HepG2 (cell line): ENCODE measurements at regions not wholly inside any gene's neighbourhood (a gene's known extent, or its start where the extent isn't known, plus 50 kb on each side); places are given as distances from the start of the nearest gene placed in this dataset.

Experiments used
- ATAC-seq: fragments of 200-7000 bp; cut with Tn5 transposase; 3 replicates; pipeline ENCODE4 v1.9.1; 2020; ENCODE audit warnings: mild to moderate bottlenecking, moderate library complexity
- BruUV-seq: library from RNA; stranded (reverse); fragments of 400-500 nt; replicated peaks from 2 replicates; lab custom pipeline; 2021; lab: Mats Ljungman, UMichigan
- CTCF ChIA-PET: fragments of 300-600 bp; formaldehyde crosslinking; extraction: SDS; loops from one replicate; lab custom pipeline; 2021; ENCODE audit warnings: low total read pairs, inconsistent platforms, low intra/inter-chr PET ratio; lab: Yijun Ruan, JAX
- POLR2A ChIA-PET: fragments of 350-600 bp; sonication (Branson Sonifier 250); formaldehyde crosslinking; loops from one replicate; lab custom pipeline; 2020; ENCODE audit warnings: antibody characterized with exemption, inconsistent platforms; lab: Yijun Ruan, JAX
- DNase-seq: peaks from one replicate; pipeline ENCODE4 v3.0.0-alpha.2; 2015; ENCODE audit warnings: low spot score
- FAIRE-seq: peaks from 3 replicates; lab custom pipeline; 2011; peaks lifted over from hg19 to GRCh38; lab: Jason Lieb, UNC
- H2AFZ ChIP-seq: one replicate; pipeline ENCODE4 v1.6.1; 2011; ENCODE audit warnings: low read length, inconsistent platforms
- H3K27ac ChIP-seq: fragments of 300-600 bp; 3 replicates; pipeline ENCODE4 v1.8.0; 2011; ENCODE audit warnings: mixed run types, mild to moderate bottlenecking, mixed read lengths, low read length, inconsistent platforms; ENCODE audit not compliant: insufficient read depth; ENCODE audit errors: extremely low read length
- H3K27me3 ChIP-seq, 2 experiments: fragments of 200-600 bp in 1 of 2; 2 replicates in 1 of 2; 3 replicates in 1 of 2; pipeline versions ENCODE4 v1.6.0 to v1.8.0; 2011; ENCODE audit warnings: low read length in 2 of 2, mild to moderate bottlenecking in 2 of 2, moderate library complexity in 2 of 2, inconsistent platforms in 1 of 2; ENCODE audit not compliant: insufficient read depth in 2 of 2, control insufficient read depth in 1 of 2
- H3K36me3 ChIP-seq, 2 experiments: fragments of 200-600 bp in 1 of 2; replicated peaks in 1 of 2; 2 replicates in 1 of 2; 3 replicates in 1 of 2; pipeline versions ENCODE4 v1.5.1 to v1.8.0; 2011; ENCODE audit warnings: low read length in 2 of 2, inconsistent platforms in 1 of 2; ENCODE audit not compliant: insufficient read depth in 2 of 2, control insufficient read depth in 1 of 2
- H3K4me1 ChIP-seq: 2 replicates; pipeline ENCODE4 v1.5.1; 2012; ENCODE audit warnings: low read length, inconsistent platforms; ENCODE audit not compliant: insufficient read depth
- H3K4me2 ChIP-seq: 2 replicates; pipeline ENCODE4 v1.6.0; 2011; ENCODE audit warnings: low read depth, low read length, inconsistent platforms
- H3K4me3 ChIP-seq, 3 experiments: fragments of 200-600 bp in 1 of 3; sonication (generic), shearing (Covaris generic) in 1 of 3; replicated peaks in 1 of 3; 2 replicates each; pipeline ENCODE4 v1.5.1; 2011 to 2016; ENCODE audit warnings: low read length in 3 of 3, inconsistent platforms in 2 of 3, low read depth in 2 of 3, mild to moderate bottlenecking in 2 of 3, control low read depth in 1 of 3, mixed read lengths in 1 of 3; ENCODE audit not compliant: insufficient read depth in 1 of 3
- H3K79me2 ChIP-seq: one replicate; pipeline ENCODE4 v1.6.1; 2011; ENCODE audit warnings: low read length, inconsistent platforms; ENCODE audit not compliant: insufficient read depth
- H3K9ac ChIP-seq: 2 replicates; pipeline ENCODE4 v1.6.0; 2011; ENCODE audit warnings: mild to moderate bottlenecking, low read depth, low read length, inconsistent platforms; ENCODE audit not compliant: insufficient read depth
- H3K9me3 ChIP-seq: 2 replicates; pipeline ENCODE4 v1.5.1; 2012; ENCODE audit warnings: mild to moderate bottlenecking, low read length
- H4K20me1 ChIP-seq: 2 replicates; pipeline ENCODE4 v1.6.0; 2011; ENCODE audit warnings: inconsistent platforms, mild to moderate bottlenecking, low read length, moderate library complexity; ENCODE audit not compliant: insufficient read depth
- ATF7-NPFF ChIP-seq: sonication (generic); formaldehyde crosslinking; IDR thresholded peaks from 2 replicates; pipeline ENCODE4 v1.8.1; 2023; ENCODE audit warnings: mild to moderate bottlenecking, low read depth, missing genetic modification reagents, moderate library complexity
- CC2D1A ChIP-seq: sonication (generic); formaldehyde crosslinking; IDR thresholded peaks from 2 replicates; pipeline ENCODE4 v1.8.1; 2023; ENCODE audit warnings: mild to moderate bottlenecking, missing genetic modification reagents
- ETV5 ChIP-seq: IDR thresholded peaks from 2 replicates; pipeline ENCODE4 v1.6.1; 2018; ENCODE audit warnings: missing biosample characterization, missing genetic modification reagents, inconsistent platforms, borderline replicate concordance
- GPN1 ChIP-seq: sonication (generic); formaldehyde crosslinking; IDR thresholded peaks from 2 replicates; pipeline ENCODE4 v1.5.1; 2020; ENCODE audit warnings: missing genetic modification reagents, borderline replicate concordance
- HOXA9 ChIP-seq: sonication (generic); formaldehyde crosslinking; IDR thresholded peaks from 2 replicates; pipeline ENCODE4 v1.8.1; 2022; ENCODE audit warnings: missing genetic modification reagents, mild to moderate bottlenecking, moderate library complexity, borderline replicate concordance
- NCOA2 ChIP-seq: sonication (generic); formaldehyde crosslinking; IDR thresholded peaks from 2 replicates; pipeline ENCODE4 v1.8.0; 2022; ENCODE audit warnings: inconsistent platforms
- RORA ChIP-seq: sonication (generic); formaldehyde crosslinking; IDR thresholded peaks from 2 replicates; pipeline ENCODE4 v1.5.0; 2020; ENCODE audit warnings: mild to moderate bottlenecking, missing genetic modification reagents, moderate library complexity
- SMARCC2 ChIP-seq: fragments of 450-650 bp; IDR thresholded peaks from 2 replicates; pipeline ENCODE4 v1.6.1; 2017; ENCODE audit warnings: antibody characterized with exemption, mild to moderate bottlenecking
- SOX6 ChIP-seq, 2 experiments: fragments of 450-650 bp in 1 of 2; sonication (generic) in 1 of 2; formaldehyde crosslinking in 1 of 2; IDR thresholded peaks; 2 replicates each; pipeline versions ENCODE4 v1.4.0 to v1.6.1; 2017 to 2020; ENCODE audit warnings: antibody characterized with exemption in 1 of 2, mild to moderate bottlenecking in 1 of 2, missing genetic modification reagents in 1 of 2
- TBP ChIP-seq: sonication (generic); formaldehyde crosslinking; IDR thresholded peaks from 2 replicates; pipeline ENCODE4 v1.5.0; 2020; ENCODE audit warnings: missing genetic modification reagents
- ZBTB8A ChIP-seq: sonication (generic); formaldehyde crosslinking; IDR thresholded peaks from 2 replicates; pipeline ENCODE4 v1.4.0; 2020; ENCODE audit warnings: mild to moderate bottlenecking, low read depth, missing genetic modification reagents, borderline replicate concordance
- WGBS: methylation state at CpG from one replicate; pipeline ENCODE4 v1.1.6; 2017; ENCODE audit warnings: low lambda C conversion rate; 5-methylcytosine and 5-hydroxymethylcytosine counted together
- in situ Hi-C: cut with HindIII; loops from 2 replicates; pipeline ENCODE4 v1.10.0; 2017; ENCODE audit warnings: low pct_unique_long_range_greater_than_20kb; ENCODE audit not compliant: extremely low pct_ligation_motif_present
- intact Hi-C: fragments of 100-400 bp; cut with micrococcal nuclease; formaldehyde crosslinking; loops from one replicate; pipeline ENCODE4 v1.10.0; 2022; ENCODE audit not compliant: unreplicated experiment
- TF ChIP-seq, protein P1 (sequence below): IDR thresholded peaks from 2 replicates; pipeline ENCODE4 v1.6.1; 2016; ENCODE audit warnings: control low read depth

DNA sequence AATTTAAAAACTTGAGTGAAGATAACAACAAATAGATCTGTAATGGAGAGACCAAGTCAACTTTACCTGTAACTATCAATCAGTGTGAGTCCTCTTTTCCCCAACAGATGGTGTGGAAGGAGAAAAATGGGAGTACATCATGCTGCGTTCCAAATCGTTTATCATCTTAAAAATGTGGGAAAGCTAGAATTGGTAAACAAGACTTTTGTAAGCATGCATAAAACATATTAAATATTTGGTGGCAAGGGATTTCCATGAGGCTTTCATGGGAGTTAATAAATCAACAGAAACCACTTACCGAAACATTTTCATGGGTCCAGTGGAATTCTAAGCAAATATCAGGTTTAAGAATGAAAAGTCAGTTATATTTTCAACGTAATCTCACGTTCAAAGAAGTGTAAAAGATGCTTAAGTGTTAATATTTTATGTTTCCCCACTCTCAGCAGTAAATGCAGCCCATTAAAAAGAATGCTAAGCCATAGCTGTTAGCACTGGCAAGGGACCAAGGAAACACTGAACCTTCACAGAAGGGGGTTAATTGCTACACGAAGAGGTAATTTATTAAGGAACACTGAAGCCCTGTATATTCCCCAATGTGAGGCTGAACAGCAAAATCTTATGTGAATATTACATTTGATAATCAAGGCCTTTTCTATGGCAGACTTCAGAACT is 117.0 kb downstream of the ZC3H11B start:
- in situ Hi-C loops (no loop called here), intact Hi-C loops (no loop called here)
- no TSS peak for BruUV-seq
- TF ChIP-seq SOX6 (IDR thresholded peaks at IDR 0.05) (no peak), SOX6 (CRISPR knock-in tag; IDR thresholded peaks at IDR 0.05) (no peak), ETV5 (CRISPR knock-in tag) (no peak), CC2D1A (CRISPR knock-in tag) (no peak), RORA (no peak), ZBTB8A (CRISPR knock-in tag) (no peak), GPN1 (CRISPR knock-in tag) (no peak), SMARCC2 (no peak), TBP (CRISPR knock-in tag) (no peak), ATF7-NPFF (CRISPR knock-in tag) (no peak), NCOA2 (no peak)
- no peaks in the 10 kb centered on the region for H4K20me1 ChIP-seq
- no peak overlapping the region for H3K9ac ChIP-seq
- no peak for FAIRE-seq
- no peak overlapping the region for H2AFZ ChIP-seq
- H3K4me2 ChIP-seq = no peak overlapping the region
- ChIA-PET CTCF (no interaction called here), POLR2A (no interaction called here)
- DNase-seq = no peak
- no peak overlapping the region for H3K27ac ChIP-seq
- no peaks in the 10 kb centered on the region for H3K27me3 ChIP-seq
- no peak overlapping the region for H3K4me3 ChIP-seq
- H3K9me3 ChIP-seq = no peaks in the 10 kb centered on the region
- no peaks in the 10 kb centered on the region for H3K36me3 ChIP-seq
- ATAC-seq = no peak
- WGBS = 26% methylated on average over 6 of the region's 6 CpGs
- no peaks in the 10 kb centered on the region for H3K79me2 ChIP-seq
- no peaks in the 10 kb centered on the region for H3K4me1 ChIP-seq

DNA sequence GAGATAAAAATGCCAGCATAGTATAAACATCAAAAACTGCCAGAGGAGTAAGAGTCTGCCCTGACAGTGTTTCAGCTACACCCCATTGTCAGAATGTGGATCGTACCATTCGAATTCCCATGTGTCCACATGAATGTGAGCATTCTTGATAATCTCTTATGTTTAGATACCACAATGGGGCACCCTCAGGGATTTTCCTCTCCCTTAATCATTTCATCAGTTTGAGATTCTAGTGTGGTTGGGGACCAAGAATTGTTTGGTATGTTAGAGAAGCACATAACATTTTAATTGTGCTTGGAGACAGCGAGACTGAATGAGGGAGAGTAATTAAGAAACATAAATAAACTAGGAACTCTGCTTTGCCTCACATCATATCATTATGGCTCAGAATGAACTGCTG is 120.2 kb downstream of the ZC3H11B start:
- Histone ChIP-seq H3K4me2 (no peak overlapping the region), H3K9ac (no peak overlapping the region), H2AFZ (no peak overlapping the region), H3K79me2 (no peaks in the 10 kb centered on the region), H3K27me3 (no peaks in the 10 kb centered on the region), H4K20me1 (no peaks in the 10 kb centered on the region), H3K27ac (no peak overlapping the region), H3K36me3 (no peaks in the 10 kb centered on the region), H3K9me3 (no peaks in the 10 kb centered on the region), H3K4me3 (no peak overlapping the region), H3K4me1 (no peaks in the 10 kb centered on the region)
- ChIA-PET CTCF (no interaction called here), POLR2A (no interaction called here)
- intact Hi-C loops (no loop called here), in situ Hi-C loops (no loop called here)
- no peak for FAIRE-seq
- 38% methylated on average over 3 of the region's 3 CpGs for WGBS
- DNase-seq = no peak
- no peak for ATAC-seq
- no TSS peak for BruUV-seq
- TF ChIP-seq, protein P1, sequence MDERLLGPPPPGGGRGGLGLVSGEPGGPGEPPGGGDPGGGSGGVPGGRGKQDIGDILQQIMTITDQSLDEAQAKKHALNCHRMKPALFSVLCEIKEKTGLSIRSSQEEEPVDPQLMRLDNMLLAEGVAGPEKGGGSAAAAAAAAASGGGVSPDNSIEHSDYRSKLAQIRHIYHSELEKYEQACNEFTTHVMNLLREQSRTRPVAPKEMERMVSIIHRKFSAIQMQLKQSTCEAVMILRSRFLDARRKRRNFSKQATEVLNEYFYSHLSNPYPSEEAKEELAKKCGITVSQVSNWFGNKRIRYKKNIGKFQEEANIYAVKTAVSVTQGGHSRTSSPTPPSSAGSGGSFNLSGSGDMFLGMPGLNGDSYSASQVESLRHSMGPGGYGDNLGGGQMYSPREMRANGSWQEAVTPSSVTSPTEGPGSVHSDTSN (CRISPR knock-in tag) = no peak
- TF ChIP-seq HOXA9 (CRISPR knock-in tag) = no peak
